ENCODE measurements at regions not wholly inside any gene's neighbourhood (a gene's known extent, or its start where the extent isn't known, plus 50 kb on each side); places are given as distances from the start of the nearest gene placed in this dataset.

DNA sequence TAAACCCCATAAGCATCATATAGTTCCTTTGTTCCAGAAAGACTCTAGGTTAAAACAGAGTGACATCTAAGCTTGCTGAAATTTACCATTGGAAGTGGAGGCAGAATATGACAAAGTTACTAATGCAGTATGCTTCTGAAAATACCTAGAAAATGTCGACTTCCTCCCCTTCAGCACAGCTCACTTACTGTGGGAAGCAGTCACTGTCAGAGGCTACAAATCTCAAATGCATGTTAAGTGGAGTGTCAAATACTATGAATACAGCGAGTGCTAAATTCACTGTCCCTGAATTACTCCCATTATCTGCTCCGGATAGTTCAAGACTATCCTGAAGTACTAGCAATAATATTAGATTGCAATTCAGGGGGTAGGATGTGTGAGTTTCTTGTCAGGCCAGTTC lies 1454.6 kb downstream of the AACS start:
- in situ Hi-C loops (cut with MboI; ENCODE audit: low sequenced_read_pairs) = no loop called here

DNA sequence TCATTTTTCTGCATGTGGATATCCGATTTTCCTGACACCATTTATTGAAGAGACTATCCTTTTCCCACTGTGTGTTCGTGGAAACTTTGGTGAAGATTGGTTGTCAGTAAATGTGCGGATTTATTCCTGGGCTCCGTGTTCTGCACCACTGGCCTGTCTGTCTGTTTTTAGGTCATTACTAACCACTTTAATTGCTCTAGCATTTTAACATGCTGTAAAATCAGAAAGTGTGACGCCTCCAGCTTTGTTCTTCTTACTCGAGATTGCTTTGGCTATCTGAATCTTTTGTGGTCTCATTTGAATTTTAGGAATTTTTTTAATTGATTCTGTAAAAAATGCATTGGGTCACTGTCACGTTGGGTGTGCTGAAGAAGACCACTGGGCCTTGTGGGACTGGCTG lies 1458.7 kb downstream of the AACS start:
- in situ Hi-C loops (cut with MboI; ENCODE audit: low sequenced_read_pairs) = no loop called here

DNA sequence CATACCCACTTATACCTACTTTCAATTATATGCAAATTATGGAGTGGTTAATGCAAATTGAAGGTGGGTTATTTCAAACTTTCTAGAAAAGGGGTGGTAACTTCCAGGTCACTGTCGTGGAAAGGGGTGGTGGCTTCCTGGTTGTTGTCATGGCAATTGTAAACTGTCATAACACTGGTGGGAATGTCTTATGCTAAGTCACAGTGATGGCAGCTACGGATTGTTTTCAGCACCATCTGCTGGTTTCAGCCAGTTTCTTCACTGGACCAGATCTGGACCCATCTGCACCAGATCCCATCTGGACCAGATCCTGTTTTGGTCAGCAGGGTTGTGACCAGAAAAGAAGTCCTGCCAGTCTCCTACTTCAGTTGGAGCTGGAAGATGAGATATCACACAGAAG lies 1469.3 kb downstream of the AACS start:
- in situ Hi-C loops (cut with MboI; ENCODE audit: low sequenced_read_pairs) = no loop called here

DNA sequence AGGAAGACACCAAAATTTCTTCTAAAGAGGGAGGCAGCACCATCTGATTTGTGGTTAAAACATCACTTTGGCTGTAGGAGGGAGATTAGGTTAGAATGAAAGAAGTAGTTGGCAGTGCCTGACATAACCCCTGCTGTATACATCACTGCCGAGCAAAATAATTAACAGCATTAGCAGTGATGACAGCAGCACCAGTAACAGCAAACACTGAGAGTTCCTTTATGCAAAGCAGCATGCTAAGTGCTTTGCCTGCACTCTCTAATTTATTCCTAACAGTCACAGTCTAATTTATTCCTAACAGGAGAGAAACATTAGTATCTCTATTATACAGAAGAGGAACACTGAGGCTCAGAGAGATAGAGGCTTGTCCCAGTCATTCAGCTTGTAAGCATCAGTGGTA lies 1469.7 kb downstream of the AACS start:
- in situ Hi-C loops (cut with MboI; ENCODE audit: low sequenced_read_pairs) = no loop called here

DNA sequence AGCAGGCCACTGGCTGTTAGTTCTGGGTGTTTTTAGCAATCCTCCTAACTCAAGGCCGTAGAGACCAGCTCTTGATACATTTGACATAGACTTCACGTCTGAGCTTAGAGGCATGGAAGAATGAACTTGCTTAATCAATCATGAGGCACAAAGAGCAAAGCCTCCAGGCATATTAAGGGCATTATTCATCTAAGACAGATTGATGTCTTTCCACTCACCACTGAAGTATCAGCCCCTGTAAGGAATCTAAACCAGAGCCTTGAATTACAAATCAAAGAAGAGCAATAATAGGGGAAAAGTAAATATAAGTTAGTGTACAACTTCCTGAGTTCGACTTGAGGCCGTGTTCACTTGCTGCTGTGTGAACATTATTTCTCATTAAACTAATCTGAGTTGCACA lies 1470.7 kb downstream of the AACS start:
- in situ Hi-C loops (cut with MboI; ENCODE audit: low sequenced_read_pairs) = no loop called here

DNA sequence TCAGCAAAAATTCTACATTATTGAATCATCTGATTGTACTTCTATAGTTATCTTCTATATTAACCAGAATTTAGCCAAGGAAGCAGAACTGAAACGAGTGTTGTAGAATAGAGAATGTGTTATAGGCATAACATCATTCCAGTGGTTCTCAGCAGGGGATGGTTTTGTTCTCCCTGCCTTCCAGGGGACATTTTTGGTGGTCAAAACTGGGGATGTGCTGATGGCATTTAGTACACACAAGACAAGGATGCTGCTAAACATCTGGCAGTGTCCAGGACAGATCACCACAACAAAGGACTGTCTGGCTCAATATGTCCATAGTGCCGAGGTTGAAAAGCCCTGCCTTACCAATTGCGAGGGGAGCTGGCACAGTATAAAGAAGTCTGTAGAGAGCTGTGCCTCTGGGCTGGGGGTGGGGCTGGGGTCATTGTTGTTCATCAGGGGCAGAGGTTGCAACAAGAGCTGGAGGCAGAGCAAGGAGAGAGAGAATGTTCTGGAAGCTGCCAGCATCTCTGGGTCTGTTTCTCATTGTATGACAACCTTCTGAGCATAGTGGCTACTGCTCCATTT lies 1472.8 kb downstream of the AACS start:
- in situ Hi-C loops (cut with MboI; ENCODE audit: low sequenced_read_pairs) = no loop called here

DNA sequence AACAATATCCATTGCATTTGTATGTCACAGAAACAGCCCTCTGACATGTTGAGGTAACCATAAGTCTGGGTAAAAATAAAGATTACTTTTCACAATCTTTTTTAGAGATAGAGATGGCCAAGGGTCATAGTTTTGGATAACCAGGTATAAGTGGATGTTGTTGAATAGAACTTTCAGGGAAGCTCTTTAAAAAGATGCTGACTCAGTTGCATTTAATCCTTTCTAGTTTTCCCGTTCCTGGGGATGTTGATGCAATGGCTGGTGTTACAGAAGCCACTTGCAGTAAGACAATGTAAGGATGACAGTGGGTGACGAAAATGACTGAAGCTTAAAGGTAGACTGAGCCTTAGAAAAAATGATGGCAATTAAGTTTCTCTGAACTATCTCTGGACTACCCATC lies 1473.7 kb downstream of the AACS start:
- in situ Hi-C loops (cut with MboI; ENCODE audit: low sequenced_read_pairs) = no loop called here

DNA sequence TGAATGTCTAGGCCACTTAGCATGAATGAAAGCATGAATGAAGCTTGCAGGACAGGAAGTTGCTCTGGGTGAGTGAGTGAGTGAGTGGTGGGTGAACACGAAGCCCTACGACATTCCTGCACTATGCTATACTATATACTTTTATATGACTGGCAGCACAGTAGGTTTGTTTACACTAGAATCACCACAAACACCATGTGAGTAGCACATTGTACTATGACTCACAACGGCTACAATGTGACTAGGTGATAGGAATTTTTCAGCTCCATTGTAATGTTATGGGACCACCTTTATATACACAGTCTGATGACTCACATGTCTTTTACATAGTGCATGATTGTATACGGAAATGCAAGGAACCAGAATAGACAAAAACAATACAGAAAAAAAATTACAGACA lies 1480.2 kb downstream of the AACS start:
- in situ Hi-C loops (cut with MboI; ENCODE audit: low sequenced_read_pairs) = no loop called here

DNA sequence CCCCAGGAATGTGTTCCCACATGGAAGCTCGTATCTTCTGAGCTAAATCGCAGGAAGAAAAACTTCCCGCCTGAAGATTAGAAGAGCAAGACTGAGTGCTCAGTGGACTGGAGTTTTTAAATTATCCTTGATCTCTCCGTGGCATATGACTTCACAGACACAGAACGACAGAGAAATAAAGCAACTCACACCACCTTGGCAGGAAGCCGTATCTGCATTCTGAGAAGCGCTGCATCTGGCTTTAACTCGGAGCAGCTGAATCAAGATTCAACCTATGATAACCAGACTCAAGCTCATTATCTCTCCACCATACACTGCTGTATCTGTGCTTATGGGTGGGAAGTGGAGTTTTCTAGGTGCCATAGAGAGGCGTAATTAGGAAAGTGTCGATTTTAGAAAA lies 1482.7 kb downstream of the AACS start:
- in situ Hi-C loops (cut with MboI; ENCODE audit: low sequenced_read_pairs) = no loop called here

DNA sequence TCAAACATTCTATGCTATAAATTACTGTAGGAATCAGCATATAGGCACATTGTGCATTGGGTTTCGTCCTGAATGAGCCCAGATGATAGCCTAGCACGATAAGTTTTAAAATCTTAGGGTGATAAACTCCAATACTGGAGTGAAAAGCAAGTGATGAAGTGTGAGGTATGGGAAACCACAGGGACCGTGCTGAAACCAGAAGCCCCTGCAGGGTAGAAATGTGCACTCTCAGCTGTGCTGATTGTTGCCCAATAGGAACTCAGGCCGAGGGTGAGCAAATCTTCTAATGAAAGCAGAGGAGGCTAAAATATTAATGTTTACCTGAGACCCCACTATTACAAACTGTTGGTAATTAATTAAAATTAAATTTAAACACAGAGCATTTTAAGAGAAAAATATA lies 1486.6 kb downstream of the AACS start:
- in situ Hi-C loops (cut with MboI; ENCODE audit: low sequenced_read_pairs) = no loop called here

DNA sequence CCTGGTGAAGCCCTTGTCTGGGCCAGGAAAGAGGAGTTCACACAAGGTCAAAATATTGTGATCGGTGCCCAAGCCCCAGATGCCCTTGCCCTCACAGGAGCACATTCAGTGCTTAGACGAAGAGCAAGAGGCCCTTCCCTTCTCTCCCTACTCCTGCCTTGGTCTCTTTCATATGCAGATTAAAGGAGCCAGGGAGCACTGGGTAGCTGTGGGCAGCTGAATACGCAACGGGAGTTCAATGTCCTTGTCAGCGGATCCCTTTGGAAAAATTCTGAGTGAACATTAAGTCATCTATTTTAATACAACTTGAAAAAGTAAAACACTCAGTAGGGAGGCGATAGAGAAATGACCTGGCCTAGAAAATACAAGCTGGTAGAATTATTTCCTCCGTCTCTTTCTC lies 1489.4 kb downstream of the AACS start:
- in situ Hi-C loops (cut with MboI; ENCODE audit: low sequenced_read_pairs) = no loop called here

DNA sequence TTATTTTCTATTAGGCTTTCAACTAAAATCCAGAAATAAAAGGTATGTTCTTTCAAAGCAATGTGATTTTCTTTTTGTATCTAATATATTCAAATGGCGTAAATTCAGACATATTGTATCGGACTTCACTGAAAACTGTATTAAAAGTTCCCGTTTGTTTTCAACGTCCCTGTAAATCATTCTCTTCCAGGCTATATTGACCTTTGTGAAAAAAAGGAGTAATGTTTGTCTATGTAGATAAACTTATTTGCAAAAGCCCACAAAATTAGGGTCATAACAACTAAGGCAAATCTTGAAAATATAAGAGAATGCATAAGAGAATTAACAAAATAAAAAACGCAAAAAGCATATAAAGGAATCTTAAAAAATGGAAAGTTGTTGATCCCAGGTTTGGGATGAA lies 1492.4 kb downstream of the AACS start:
- in situ Hi-C loops (cut with MboI; ENCODE audit: low sequenced_read_pairs) = no loop called here

DNA sequence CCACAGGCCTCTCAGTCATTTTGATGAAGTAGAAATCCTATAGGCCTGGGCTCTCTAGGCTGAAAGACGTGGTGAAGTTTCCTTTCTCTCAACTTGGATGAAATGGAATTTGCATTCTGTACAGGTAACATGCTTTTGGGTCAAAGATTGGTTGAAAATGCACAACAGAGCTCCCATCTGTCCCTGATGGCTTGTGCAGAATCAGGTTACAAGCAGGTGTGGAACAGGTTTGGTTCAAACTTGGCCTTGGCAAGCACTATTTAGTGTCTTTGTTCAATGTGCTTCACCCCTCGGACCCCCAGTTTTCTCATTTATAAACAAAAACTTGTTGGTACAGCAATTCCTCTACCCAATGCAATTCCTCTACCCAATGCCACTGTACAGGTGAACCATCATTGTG lies 1493.0 kb downstream of the AACS start:
- in situ Hi-C loops (cut with MboI; ENCODE audit: low sequenced_read_pairs) = no loop called here

DNA sequence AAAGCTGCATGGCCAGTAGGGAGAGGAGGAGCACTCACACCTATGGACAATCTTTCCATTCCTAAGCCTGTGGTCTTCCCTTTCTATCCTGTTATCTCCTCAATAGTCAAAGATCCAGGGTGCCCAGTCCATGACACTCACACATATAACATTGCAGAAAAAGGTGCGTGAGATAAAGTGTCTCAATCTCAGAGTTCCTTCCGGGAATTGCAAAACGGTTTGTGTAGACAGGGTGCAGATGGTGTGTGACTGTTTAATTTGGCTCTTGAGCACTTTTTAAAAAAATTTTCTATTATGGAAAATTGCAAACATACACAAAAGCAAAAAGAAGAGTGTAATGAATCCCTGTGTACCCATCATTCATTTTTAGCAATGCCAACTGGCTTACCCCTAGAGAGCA lies 1493.6 kb downstream of the AACS start:
- in situ Hi-C loops (cut with MboI; ENCODE audit: low sequenced_read_pairs) = no loop called here

DNA sequence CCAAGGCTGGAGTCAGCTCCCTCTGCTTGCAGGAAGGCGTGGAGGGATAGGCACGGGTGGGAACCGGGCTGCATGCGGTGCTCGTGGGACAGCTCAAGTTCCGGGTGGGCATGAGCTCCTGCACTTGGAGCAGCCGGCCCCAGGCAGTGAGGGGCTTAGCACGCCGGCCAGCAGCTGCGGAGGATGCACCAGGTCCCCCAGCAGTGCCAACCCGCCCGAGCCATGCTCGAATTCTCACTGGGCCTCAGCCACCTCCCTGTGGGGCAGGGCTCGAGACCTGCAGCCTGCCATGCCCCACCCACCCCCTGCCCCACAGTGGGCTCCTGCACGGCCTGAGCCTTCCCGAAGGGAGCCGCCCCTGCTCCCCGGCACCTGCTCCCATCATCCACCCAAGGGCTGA lies 1501.8 kb downstream of the AACS start:
- in situ Hi-C loops (cut with MboI; ENCODE audit: low sequenced_read_pairs) = no loop called here

DNA sequence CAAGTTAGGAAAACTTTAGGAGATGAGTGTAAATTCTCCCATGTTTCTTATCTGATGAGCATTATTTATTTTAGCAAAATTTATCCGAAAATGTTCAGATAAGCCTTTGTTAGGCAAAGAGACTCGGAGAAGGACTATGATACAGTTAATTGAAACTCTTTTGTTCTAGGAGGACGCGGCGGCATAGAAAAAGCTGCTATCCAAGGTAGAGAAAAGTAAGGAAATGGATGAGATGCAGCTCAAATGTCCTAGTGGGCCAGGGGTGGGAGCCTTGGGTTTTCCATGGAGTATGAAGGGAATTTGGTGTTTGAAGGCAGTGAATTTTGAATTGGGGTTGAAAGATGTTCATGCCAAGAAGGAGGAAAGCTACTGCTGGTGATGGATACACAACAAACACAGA lies 1504.5 kb downstream of the AACS start:
- in situ Hi-C loops (cut with MboI; ENCODE audit: low sequenced_read_pairs) = no loop called here

DNA sequence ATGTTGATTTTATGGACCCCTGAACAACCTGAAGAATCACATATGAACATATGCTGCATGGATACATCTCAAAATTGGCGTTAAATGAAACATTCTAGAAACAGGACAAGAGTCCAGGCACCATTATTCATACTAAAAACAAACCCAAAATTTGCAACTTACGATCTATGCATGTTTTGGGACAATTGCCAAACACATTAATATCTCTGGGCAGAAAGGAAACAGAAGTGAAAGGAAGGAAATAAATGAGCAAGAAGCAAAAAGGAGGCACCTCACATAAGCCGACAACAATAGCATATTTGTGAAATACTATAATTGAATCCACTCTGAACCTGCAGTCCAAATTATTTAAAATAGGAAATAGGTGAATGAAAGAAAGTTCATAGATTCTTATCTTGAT lies 1505.3 kb downstream of the AACS start:
- in situ Hi-C loops (cut with MboI; ENCODE audit: low sequenced_read_pairs) = no loop called here

DNA sequence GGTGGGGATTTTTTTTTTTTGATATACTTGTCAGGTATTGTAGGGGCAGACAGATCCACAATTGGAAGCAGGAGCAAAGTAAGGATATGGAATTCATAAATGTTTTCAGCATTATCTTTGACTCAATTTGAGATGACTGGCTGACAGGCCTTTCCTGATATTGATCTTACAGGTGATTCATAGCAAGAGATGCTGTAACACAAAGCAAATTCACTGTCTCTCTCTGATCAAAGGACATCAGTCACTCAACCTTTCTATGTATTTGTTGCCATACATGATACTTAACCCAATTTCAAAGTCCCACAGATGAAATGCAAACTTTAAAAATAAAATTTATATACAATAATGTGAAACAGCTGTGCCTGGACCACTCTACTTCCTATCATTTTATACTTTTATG lies 1506.9 kb downstream of the AACS start:
- in situ Hi-C loops (cut with MboI; ENCODE audit: low sequenced_read_pairs) = no loop called here

DNA sequence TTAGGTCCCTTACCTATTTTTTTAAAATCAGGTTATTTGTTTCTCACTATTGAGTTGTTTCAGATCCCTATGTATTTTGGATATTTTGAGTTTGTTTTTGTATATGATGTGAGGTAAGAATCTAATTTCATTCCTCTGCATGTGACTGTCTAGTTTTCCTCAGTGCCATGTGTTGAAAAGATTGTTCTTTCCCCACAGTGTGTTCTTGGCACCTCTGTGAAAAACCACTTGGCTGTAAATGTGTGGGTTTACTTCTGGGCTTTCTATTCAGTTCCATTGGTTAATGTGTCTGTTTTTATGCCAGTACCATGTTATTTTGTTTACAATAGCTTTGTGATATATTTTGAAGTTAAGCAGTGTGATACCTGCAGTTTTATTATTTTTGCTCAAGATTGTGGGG lies 1516.4 kb downstream of the AACS start:
- in situ Hi-C loops (cut with MboI; ENCODE audit: low sequenced_read_pairs) = no loop called here

DNA sequence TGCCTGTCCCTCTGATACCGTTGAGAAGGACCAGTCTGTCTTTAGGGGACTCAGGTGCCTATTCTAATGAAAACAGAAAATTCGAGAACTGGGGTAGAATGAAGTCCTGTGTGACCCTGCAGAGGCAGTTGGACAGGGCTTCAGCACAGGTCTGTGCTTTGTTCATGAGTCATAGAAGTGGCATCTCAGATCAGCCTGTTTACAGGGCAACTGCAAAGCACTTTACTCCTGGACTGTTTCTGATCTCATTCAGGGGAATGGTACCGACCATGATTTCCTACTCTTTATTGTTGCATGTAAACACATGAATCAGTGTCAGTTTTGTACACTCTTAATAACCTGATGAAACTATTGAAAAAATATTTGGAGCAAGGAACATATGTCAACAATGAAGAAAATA lies 1517.0 kb downstream of the AACS start:
- in situ Hi-C loops (cut with MboI; ENCODE audit: low sequenced_read_pairs) = no loop called here

DNA sequence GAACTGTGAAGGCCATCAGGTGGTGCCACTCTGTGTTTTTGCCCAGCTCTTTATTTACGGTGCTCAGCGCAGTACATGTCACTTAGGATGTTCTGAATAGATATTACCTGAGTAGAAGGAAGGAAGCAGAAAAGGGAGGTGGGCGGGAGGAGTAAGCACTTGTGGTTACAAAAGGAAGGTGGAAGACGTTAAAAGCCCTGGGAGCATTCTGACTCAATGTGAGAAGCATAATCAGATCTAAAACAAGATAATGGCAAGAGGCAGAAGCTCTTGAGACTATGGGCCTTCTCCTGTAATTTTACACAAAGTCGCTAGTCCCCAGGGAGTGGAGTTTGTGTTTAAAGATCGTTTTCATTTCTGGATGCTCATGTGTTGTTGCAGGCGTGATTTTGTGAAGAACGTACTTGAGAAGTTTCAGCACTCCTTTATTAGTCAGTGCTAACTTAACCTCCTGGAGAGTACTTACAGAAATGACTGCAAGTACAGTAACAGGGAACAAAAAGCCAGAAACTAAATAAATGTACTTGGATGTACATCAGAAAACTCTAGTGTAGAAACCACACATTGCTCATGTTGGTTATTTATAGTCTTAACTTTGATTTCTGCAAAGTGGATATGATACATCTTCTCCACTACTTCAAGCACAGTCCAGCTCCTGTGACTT lies 1523.5 kb downstream of the AACS start:
- in situ Hi-C loops (cut with MboI; ENCODE audit: low sequenced_read_pairs) = no loop called here

DNA sequence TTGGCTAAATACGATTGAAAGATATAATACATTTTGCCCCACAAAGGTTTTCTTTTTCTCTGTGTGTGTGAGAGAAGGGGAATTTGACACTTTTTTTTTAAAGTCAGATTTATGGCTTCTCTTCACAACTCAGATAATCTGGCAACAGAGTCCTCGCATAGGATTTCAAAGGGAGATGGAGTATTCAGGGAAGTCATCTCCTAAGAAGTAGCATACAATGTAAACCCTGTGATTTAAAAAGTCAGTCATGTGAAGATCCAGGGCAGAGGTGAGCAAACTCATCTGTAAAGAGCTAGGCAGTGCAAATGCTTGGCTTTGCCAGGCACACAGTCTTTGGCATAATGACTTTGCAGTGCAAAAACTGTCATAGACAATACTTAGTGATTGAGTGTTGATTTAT lies 1526.3 kb downstream of the AACS start:
- in situ Hi-C loops (cut with MboI; ENCODE audit: low sequenced_read_pairs) = no loop called here

All from HL-60/S4 (cell line).